Right lobe of liver (tissue), 6 donors: ENCODE measurements at regions not wholly inside any gene's neighbourhood (a gene's known extent, or its start where the extent isn't known, plus 50 kb on each side); places are given as distances from the start of the nearest gene placed in this dataset.

Source experiments
- ATAC-seq, 4 donors: fragments of 200-7000 bp; cut with Tn5 transposase; one replicate each; pipeline ENCODE4 v1.9.1; 2020; ENCODE audit warnings: mild to moderate bottlenecking in 4 of 4, moderate library complexity in 4 of 4
- DNase-seq, 3 donors: peaks; one replicate each; pipeline ENCODE4 v3.0.0-alpha.2; 2020
- H3K27ac ChIP-seq, 3 donors: fragments of 200-600 bp; one replicate each; pipeline ENCODE4 v1.8.0; 2022
- H3K27me3 ChIP-seq, 2 donors: fragments of 200-600 bp; one replicate each; pipeline ENCODE4 v1.8.0; 2022
- H3K36me3 ChIP-seq, 4 donors: fragments of 200-600 bp; sonication (generic) in 1 of 4; one replicate each; pipeline versions ENCODE4 v1.5.1 to v1.8.0; 2017 to 2022; ENCODE audit warnings: control low read depth in 1 of 4
- H3K4me1 ChIP-seq, 4 donors: fragments of 200-600 bp; sonication (generic) in 1 of 4; one replicate each; pipeline versions ENCODE4 v1.5.1 to v1.8.0; 2017 to 2022; ENCODE audit warnings: control low read depth in 1 of 4
- H3K4me3 ChIP-seq, 3 donors: fragments of 200-600 bp; one replicate each; pipeline ENCODE4 v1.8.0; 2022
- H3K9me3 ChIP-seq, 4 donors: fragments of 200-600 bp; sonication (generic) in 1 of 4; one replicate each; pipeline versions ENCODE4 v1.5.1 to v1.8.0; 2017 to 2022; ENCODE audit warnings: control low read depth in 1 of 4
- CTCF ChIP-seq, 4 donors: fragments of 200-600 bp in 3 of 4; fragments of 450-650 bp in 1 of 4; IDR thresholded peaks; one replicate each; pipeline versions ENCODE4 v1.5.1 to v1.8.0; 2016 to 2022; ENCODE audit warnings: antibody characterized with exemption in 4 of 4, mild to moderate bottlenecking in 2 of 4
- POLR2A ChIP-seq: fragments of 450-650 bp; IDR thresholded peaks from one replicate; pipeline ENCODE4 v1.6.1; 2017; ENCODE audit warnings: antibody characterized with exemption, mild to moderate bottlenecking
- WGBS: methylation state at CpG from one replicate; pipeline ENCODE4 v1.1.6; 2018; ENCODE audit warnings: low coverage, low lambda C conversion rate; ENCODE audit not compliant: insufficient coverage; ENCODE audit errors: missing lambda C conversion rate; 5-methylcytosine and 5-hydroxymethylcytosine counted together
- intact Hi-C, 2 donors: fragments of 100-400 bp; cut with DNase I; formaldehyde crosslinking; loops; one replicate each; pipeline versions ENCODE4 v1.11.2 to v1.14.1; 2022
- donor health status: DM: no; HTN: yes; CAD: no.
- donor health status: DM: no; HTN: no; CAD: no.
- donor health status: DM: no; HTN: no; CAD: no.
- donor health status: DM: no; HTN: yes; CAD: no.
- donor health status: DM: no; HTN: yes; CAD: no.

GRCh38 chr14:98146416-98146815, 1125.6 kb downstream of the BCL11B start:
- no peaks in the 10 kb centered on the region for H3K9me3 ChIP-seq
- intact Hi-C loops: no loop called here
- no peak overlapping the region for H3K4me3 ChIP-seq
- no peaks in the 10 kb centered on the region for H3K4me1 ChIP-seq
- no peaks in the 10 kb centered on the region for H3K36me3 ChIP-seq
- no peak for ATAC-seq
- no peak for DNase-seq
- H3K27me3 ChIP-seq: no peaks in the 10 kb centered on the region
- 38% methylated on average over 5 of the region's 5 CpGs for WGBS
- H3K27ac ChIP-seq: no peak overlapping the region
- no peak for TF ChIP-seq CTCF (IDR thresholded peaks at IDR 0.05)
- TF ChIP-seq POLR2A: no peak

- Histone ChIP-seq H3K4me3 (no peak overlapping the region), H3K36me3 (no peaks in the 10 kb centered on the region), H3K27me3 (no peaks in the 10 kb centered on the region), H3K9me3 (no peaks in the 10 kb centered on the region), H3K27ac (no peak overlapping the region), H3K4me1 (no peaks in the 10 kb centered on the region)
- intact Hi-C loops: no loop called here
- no peak for TF ChIP-seq POLR2A
- TF ChIP-seq CTCF (IDR thresholded peaks at IDR 0.05): no peak
- ATAC-seq (no peak), DNase-seq (no peak)
- 90% methylated on average over 4 of the region's 4 CpGs for WGBS
These were observed 1117.7 kb downstream of the BCL11B start for GRCh38 chr14:98154254-98154653.

- TF ChIP-seq CTCF (IDR thresholded peaks at IDR 0.05): no peak
- TF ChIP-seq POLR2A: no peak
- DNase-seq (no peak), ATAC-seq (no peak)
- H3K36me3 ChIP-seq: no peaks in the 10 kb centered on the region
- no peaks in the 10 kb centered on the region for H3K27me3 ChIP-seq
- no peaks in the 10 kb centered on the region for H3K4me1 ChIP-seq
- intact Hi-C loops: no loop called here
- 29% methylated on average over 6 of the region's 8 CpGs for WGBS
- no peak overlapping the region for H3K27ac ChIP-seq
- no peak overlapping the region for H3K4me3 ChIP-seq
- H3K9me3 ChIP-seq: no peaks in the 10 kb centered on the region
These were observed 1115.6 kb downstream of the BCL11B start for GRCh38 chr14:98156411-98156810.

DNA sequence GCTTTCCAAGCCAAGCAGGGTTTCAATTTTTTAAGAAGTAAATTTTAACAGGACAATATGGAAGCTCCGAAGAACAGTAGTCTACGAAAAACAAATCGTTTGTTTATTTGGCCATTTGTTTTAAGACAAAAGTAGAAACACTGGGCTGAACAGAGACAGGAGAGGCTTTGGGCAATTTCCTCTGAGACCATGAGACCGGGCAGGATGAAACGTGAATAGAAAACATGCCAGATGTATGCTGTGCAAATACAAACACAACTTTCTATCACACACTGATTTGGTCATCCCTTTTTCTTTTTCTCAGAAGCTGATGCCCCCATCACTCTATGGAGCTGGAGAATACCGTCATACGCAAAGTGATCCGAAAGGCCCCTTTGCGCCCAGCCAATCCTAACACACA, 1111.1 kb downstream of the BCL11B start:
- Histone ChIP-seq H3K4me1 (no peaks in the 10 kb centered on the region), H3K4me3 (no peak overlapping the region), H3K36me3 (no peaks in the 10 kb centered on the region), H3K9me3 (no peaks in the 10 kb centered on the region), H3K27me3 (no peaks in the 10 kb centered on the region), H3K27ac (no peak overlapping the region)
- TF ChIP-seq POLR2A: no peak
- TF ChIP-seq CTCF (IDR thresholded peaks at IDR 0.05): no peak
- intact Hi-C loops: no loop called here
- WGBS: 51% methylated on average over 8 of the region's 9 CpGs
- ATAC-seq (no peak), DNase-seq (no peak)

DNA sequence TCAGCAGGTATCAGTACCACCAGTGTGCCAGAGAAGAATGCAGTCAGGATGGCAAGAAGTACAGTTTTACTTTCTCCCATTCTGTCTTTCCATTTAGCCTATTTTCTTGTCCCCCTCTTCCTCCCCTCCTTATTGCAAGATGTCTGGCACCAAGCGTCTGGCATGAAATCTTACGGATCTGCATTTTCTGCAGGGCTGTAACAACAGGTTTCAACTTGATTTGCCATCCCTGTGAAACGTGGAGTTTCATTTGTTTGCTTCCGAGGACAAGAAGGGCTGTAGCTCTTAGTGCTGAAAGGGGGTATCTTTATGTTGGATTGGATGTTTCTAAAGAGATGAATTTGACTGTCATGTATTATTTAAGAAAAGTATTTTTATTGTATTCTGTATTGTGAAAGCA, 1110.6 kb downstream of the BCL11B start:
- Histone ChIP-seq H3K36me3 (no peaks in the 10 kb centered on the region), H3K27me3 (no peaks in the 10 kb centered on the region), H3K4me1 (no peaks in the 10 kb centered on the region), H3K4me3 (no peak overlapping the region), H3K9me3 (no peaks in the 10 kb centered on the region), H3K27ac (no peak overlapping the region)
- intact Hi-C loops: no loop called here
- 35% methylated on average over 4 of the region's 4 CpGs for WGBS
- DNase-seq (no peak), ATAC-seq (no peak)
- TF ChIP-seq POLR2A (no peak), CTCF (IDR thresholded peaks at IDR 0.05) (no peak)
